T-helper 22 cell (primary cell): ENCODE measurements at regions not wholly inside any gene's neighbourhood (a gene's known extent, or its start where the extent isn't known, plus 50 kb on each side); places are given as distances from the start of the nearest gene placed in this dataset.
"Not testable (repeated sequence)": the region's sequence is repeated elsewhere in the genome, so short reads cannot be mapped to it uniquely, and the experiment has no call there.

Source experiments
- DNase-seq: peaks from one replicate; pipeline ENCODE4 v3.0.0-alpha.2; 2020; ENCODE audit warnings: low read depth

GRCh38 chr11:129637473-129637872 lies 178.2 kb upstream of the TMEM45B start:
- no peak for DNase-seq

GRCh38 chr11:129637983-129638776 lies 177.5 kb upstream of the TMEM45B start:
- DNase-seq: no peak

- no peak for DNase-seq
Observed at GRCh38 chr11:129639300-129639699, 176.3 kb upstream of the TMEM45B start.

- DNase-seq: no peak
Observed at GRCh38 chr11:129640671-129641070, 175.0 kb upstream of the TMEM45B start.

GRCh38 chr11:129643031-129643721 lies 172.5 kb upstream of the TMEM45B start:
- no peak for DNase-seq

- no peak for DNase-seq
Observed at GRCh38 chr11:129644326-129644725, 171.3 kb upstream of the TMEM45B start.

- no peak for DNase-seq
Observed at GRCh38 chr11:129645943-129646342, 169.7 kb upstream of the TMEM45B start.

GRCh38 chr11:129650044-129650443 lies 165.6 kb upstream of the TMEM45B start:
- not testable (repeated sequence) for DNase-seq

GRCh38 chr11:129652835-129653234 lies 162.8 kb upstream of the TMEM45B start:
- DNase-seq: no peak

GRCh38 chr11:129655247-129655832 lies 160.3 kb upstream of the TMEM45B start:
- no peak for DNase-seq

- DNase-seq: no peak
Observed at GRCh38 chr11:129657866-129658525, 157.7 kb upstream of the TMEM45B start.

GRCh38 chr11:129658526-129658867 lies 157.2 kb upstream of the TMEM45B start:
- no peak for DNase-seq

GRCh38 chr11:129680907-129681306 lies 134.7 kb upstream of the TMEM45B start:
- DNase-seq: no peak

GRCh38 chr11:129681344-129682114 lies 134.1 kb upstream of the TMEM45B start:
- DNase-seq: no peak

- DNase-seq: no peak
Observed at GRCh38 chr11:129686269-129686668, 129.4 kb upstream of the TMEM45B start.

- no peak for DNase-seq
Observed at GRCh38 chr11:129691142-129691541, 124.5 kb upstream of the TMEM45B start.

- no peak for DNase-seq
Observed at GRCh38 chr11:129694538-129694937, 121.1 kb upstream of the TMEM45B start.

- no peak for DNase-seq
Observed at GRCh38 chr11:129694966-129695365, 120.7 kb upstream of the TMEM45B start.

- no peak for DNase-seq
Observed at GRCh38 chr11:129695571-129696308, 119.9 kb upstream of the TMEM45B start.

- no peak for DNase-seq
Observed at GRCh38 chr11:129696309-129696989, 119.2 kb upstream of the TMEM45B start.

- DNase-seq: no peak
Observed at GRCh38 chr11:129698212-129698611, 117.4 kb upstream of the TMEM45B start.
